CD4-positive, alpha-beta T cell treated with Interleukin-17A for 4 hours (primary cell): ENCODE measurements at regions not wholly inside any gene's neighbourhood (a gene's known extent, or its start where the extent isn't known, plus 50 kb on each side); places are given as distances from the start of the nearest gene placed in this dataset.
"Not testable (repeated sequence)": the region's sequence is repeated elsewhere in the genome, so short reads cannot be mapped to it uniquely, and the experiment has no call there.

Experiments
- DNase-seq: peaks from one replicate; pipeline ENCODE4 v3.0.0-alpha.2; 2020; ENCODE audit warnings: mixed read lengths

GRCh38 chr1:229017091-229017490 lies 253.8 kb upstream of the RAB4A start:
- no peak for DNase-seq

DNA sequence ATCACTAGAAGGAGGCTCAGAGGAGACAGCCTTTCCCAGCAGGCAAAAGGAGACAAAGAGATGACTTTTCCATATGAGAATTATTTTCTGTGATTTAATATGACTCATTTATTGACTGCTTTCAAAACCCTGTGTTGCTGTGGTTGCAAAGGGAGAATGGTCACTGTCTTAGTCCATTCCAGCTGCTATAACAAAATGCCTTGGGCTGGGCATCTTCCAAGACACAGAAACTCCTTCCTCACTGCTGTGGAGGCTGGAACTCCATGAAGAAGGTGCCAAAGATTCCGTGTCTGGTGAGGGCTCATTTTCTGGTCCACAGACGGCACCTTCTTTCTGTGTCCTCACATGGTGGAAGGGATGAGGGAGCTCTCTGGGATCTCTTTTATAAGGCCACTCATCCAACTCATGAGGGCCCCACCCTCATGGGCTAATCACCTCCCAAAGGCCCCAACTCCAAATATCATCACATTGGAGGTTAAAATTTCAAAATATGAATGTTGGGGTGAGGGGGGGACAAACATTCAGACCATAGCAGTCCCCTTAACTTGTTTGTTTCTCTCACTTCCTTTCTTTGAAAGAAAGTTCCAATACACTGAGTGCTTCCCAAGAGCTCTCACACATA lies 252.1 kb upstream of the RAB4A start:
- no peak for DNase-seq

DNA sequence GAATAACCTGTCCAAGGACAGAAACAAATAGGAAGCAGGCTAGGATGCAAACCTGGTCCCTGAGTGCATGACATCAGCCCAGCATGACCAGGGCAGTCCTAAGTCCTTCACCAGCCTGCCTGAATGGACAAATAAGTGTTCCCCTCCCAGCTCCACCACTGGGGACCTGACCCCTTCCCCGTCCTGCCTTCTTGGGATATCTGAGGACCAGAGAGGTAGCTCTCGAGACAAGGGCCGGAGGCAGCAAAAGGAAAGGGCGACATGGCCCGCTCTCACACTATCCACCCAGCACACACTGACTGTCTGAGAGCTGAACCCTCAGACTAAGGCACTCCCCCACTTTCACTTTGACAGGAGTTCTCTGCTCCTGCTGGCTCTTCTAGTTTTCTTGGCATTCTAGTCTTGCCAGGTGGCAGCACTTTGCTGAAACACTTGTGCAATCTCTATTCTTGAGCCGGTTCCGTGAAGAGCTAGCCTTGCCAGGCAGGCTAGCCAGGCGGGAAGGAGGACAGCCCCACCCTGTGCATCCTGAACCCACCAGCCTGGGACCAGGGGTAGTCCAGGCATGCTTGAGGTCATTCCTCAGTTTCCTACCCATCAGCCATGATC lies 251.1 kb upstream of the RAB4A start:
- no peak for DNase-seq

DNA sequence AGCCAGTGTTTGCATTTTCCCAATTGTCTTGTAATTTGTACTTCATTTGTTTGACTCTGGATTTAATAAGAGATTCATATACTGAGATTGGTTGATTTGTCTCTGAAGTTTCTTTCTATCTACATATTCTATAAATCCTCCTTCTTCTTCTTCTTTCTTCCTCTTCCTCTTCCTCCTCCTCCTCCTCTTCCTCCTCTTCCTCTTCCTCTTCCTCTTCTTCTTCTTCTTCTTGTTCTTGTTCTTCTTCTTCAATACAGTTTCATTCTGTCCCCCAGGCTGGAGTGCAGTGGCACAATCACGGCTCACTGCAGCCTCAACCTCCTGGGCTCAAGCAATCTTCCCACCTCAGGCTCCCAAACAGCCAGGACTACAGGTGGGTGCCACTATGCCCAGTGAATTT lies 249.9 kb upstream of the RAB4A start:
- DNase-seq: not testable (repeated sequence)

GRCh38 chr1:229022595-229023333 lies 248.1 kb upstream of the RAB4A start:
- DNase-seq: no peak

DNA sequence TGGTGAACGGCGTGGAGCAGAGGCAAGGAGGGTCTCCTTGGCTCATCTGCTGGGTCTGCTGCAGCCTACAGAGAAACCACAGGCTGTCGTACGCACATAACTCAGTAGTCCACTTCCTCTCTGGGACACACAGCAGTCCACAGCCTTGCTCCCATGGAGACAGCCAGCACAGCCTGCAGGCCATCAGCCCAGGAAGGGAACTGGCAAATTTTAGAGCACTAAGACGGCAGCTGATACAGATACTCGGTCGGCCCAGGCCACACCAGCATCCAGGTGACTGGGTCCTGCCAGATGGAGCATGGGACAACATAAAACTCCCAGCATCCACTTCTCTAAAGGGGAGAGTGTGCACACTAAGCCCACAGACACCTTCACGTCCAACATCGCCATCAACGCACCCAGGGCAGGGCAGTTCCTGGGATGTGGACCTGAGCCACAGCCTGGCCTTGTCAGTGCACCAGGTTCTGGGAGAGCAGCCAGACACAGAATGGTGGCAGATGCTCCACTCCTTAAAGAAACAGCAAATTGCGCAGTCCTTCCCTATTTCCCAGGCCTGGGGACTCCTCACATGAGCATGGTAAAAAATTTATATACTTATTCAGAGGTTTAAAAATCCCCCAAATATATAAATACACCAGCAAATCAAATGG lies 247.1 kb upstream of the RAB4A start:
- DNase-seq: no peak

- no peak for DNase-seq
Measured at GRCh38 chr1:229024528-229025130, 246.3 kb upstream of the RAB4A start.

DNA sequence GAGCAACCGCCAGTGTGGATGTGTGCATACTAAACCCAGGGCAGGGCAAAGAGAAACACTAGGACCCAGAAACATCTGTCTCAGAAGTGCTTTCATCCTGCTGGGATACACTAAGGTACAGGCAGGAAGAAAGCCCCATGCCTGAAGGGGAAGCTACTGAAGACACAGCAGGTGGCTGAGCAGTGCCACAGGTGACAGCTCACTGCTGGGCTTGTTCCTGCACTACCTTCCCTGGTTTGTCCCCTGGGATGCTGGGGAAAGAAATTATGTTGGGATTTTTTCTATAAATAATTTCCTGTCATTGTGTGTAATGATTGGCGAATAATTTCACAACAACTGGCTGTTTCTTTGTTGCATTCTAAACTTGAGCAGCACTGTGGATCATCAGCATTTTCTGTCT lies 245.3 kb upstream of the RAB4A start:
- no peak for DNase-seq

- no peak for DNase-seq
Measured at GRCh38 chr1:229027158-229027557, 243.8 kb upstream of the RAB4A start.

- DNase-seq: peak; percentile 43
Measured at GRCh38 chr1:229027622-229028182, 243.2 kb upstream of the RAB4A start.

DNA sequence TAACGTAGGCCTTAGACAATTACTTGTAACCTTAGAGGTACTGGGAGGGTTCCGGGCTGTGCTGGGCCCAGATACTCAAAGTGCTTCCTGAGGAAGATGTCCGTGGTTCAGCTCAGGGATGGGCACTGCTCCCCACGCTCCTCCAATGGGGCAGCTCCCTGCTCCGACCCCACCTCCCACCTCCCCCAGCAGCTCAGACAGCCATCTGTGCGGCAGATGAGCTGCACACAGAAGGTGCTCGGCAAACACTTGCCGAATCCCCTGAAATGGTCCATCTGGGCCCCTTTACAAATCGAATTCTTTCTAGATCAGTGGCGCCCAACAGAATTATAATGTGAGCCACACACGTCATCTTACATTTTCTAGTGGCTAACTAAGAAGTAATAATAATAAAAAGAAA lies 242.4 kb upstream of the RAB4A start:
- no peak for DNase-seq

GRCh38 chr1:229028987-229029878 lies 241.7 kb upstream of the RAB4A start:
- no peak for DNase-seq

GRCh38 chr1:229029879-229030235 lies 241.1 kb upstream of the RAB4A start:
- no peak for DNase-seq

DNA sequence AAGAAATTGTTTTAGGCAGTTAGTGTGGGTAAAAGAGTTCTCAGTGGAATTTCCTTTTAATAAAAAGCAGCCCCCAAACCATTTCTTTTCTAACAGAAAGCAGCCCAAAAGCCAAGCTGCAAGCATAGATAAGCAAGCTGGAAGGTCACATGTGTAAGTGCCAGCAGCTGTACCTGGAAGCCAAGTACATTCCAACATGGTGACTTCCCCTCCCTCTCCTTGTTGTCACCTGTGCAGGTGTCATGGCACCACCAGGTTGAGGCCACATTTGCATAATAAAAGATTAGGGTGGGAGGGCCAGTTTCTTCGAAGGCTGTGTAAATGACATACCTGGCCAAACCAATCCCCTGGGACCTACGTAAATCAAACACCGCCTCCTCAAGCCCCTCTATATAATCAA lies 240.3 kb upstream of the RAB4A start:
- no peak for DNase-seq

DNA sequence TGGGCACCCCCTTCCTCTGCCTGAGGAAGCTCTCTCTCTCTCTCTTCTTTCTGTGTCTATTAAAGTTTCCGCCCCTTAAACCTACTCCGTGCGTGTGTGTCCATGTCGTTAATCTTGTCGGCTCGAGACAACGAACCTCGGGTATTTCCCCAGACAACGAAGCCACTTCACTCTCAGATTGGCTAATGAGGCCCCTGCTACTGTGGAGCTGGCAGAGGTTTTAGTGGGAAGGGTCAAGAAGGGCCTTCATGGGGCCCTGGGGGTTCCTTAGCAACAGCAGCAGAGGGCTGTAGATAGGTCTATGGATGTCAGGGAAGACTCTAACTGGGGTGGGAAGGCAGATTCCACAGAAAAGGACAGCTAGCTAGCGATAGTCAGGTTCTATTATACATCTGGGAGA lies 239.8 kb upstream of the RAB4A start:
- no peak for DNase-seq

DNA sequence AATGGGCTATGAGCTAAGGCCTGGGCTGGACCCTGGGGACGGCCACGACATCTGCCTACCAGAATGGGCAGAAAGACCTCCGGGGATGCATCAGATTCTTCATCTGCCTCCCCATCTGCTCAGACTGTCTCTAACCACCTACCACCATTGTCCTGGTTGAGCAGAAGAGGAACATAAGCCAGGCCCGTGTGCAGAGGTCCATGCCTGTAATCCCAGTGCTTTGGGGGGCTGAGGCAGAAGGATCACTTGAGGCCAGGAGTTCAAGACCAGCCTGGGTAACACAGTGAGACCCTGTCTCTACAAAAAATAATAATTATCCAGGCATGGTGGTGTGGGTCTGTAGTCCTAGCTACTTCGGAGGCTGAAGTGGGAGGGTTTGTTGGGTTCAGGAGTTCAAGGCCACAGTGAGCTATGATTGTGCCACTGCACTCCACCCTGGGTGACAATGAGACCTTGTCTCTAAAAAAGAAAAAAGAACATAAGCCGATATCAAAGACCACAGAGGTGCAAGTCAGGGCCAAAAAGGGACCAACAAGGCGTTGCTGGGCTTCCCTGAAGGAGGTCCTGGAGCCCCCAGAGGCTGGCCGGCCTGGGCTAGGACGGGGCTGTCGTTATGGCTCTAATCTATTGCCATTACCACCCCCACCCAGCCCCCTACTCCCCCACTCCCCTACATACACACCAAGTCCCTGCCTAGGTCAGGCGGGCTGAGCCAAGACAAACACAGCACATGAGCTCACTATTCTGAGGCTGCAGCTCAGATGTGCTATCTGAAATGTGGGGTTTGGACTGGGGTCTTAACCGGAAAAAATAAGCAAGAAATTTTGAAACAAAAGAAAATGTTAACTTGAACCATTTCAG lies 239.2 kb upstream of the RAB4A start:
- no peak for DNase-seq

- DNase-seq: no peak
Measured at GRCh38 chr1:229032375-229032774, 238.5 kb upstream of the RAB4A start.

GRCh38 chr1:229033480-229033879 lies 237.4 kb upstream of the RAB4A start:
- no peak for DNase-seq

DNA sequence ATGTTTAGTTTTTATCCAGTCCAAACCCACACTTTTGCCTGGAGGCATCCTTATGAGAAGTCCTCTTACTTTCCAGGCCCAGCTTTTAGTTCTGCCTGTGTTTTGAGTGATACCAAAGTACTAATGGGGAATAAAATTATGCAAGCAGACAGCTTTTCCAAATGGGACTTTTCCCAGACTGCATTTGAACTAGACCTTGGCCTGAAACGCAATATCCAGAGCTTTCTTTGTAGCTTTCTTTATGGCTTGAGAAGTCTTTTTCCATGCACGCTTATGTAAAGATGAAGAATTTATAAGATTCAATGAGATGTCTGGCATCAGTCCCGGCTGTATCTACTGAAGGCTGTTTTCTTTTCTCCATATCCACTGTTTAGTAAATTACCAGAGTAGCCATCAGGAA lies 236.6 kb upstream of the RAB4A start:
- no peak for DNase-seq

- DNase-seq: peak; percentile 23
Measured at GRCh38 chr1:229035054-229035747, 235.7 kb upstream of the RAB4A start.

DNA sequence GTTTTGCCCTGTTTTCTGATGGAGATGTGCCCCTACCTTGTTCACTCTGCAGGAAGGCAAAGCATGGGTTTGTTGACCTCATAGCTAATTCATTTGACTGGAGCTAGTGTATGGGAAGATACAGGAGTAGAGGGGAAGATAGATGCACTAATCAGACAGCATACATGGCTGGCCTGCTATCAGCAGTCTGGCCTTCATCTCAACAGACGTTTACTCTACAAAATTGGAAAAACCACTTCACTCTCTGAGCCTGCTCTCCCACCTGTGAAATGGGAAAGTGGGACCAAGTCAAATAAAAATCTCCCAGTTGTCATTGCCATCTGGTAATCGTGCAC lies 235.2 kb upstream of the RAB4A start:
- no peak for DNase-seq
